ENCODE measurements at regions not wholly inside any gene's neighbourhood (a gene's known extent, or its start where the extent isn't known, plus 50 kb on each side); places are given as distances from the start of the nearest gene placed in this dataset.
A peak's percentile ranks its signal among the peaks of the same experiment; 100 is the strongest.

- ChIA-PET CTCF (interaction anchor here (0.6 kb wide), 1 partner anchor 206 kb away, joined by 3 read pairs; no protein-coding TSS in a partner anchor), POLR2A (ENCODE audit: unreplicated experiment) (interaction anchor here (0.6 to 0.7 kb wide), 3 partner anchors 12 to 149 kb away, joined by 4 to 5 read pairs (median 4); no protein-coding TSS in a partner anchor)
- H4K20me1 ChIP-seq (ENCODE audit: low read length) = no peaks in the 10 kb centered on the region
- no peaks in the 10 kb centered on the region for H3F3A ChIP-seq (ENCODE audit: low read length, unreplicated experiment)
- H3K9me2 ChIP-seq (replicated peaks; ENCODE audit: low read length) = no peaks in the 10 kb centered on the region
- H3K36me3 ChIP-seq (ENCODE audit: low read depth, low read length) = no peaks in the 10 kb centered on the region
- no peak overlapping the region for H3K27ac ChIP-seq (ENCODE audit: low read length)
- no peaks in the 10 kb centered on the region for H3K9me3 ChIP-seq (ENCODE audit: low read length)
- no peak overlapping the region for H2AFZ ChIP-seq (ENCODE audit: low read length)
- H3K4me3 ChIP-seq (ENCODE audit: low read length) = no peak overlapping the region
- BruUV-seq (replicated peaks) = no TSS peak
- no peaks in the 10 kb centered on the region for H3K27me3 ChIP-seq (ENCODE audit: low read length)
- H3K4me1 ChIP-seq (ENCODE audit: insufficient read depth, low read length) = peaks cover 32% of the 10 kb centered on the region
- no peak for DNase-seq
- H3K4me2 ChIP-seq (ENCODE audit: low read length) = peak overlapping the region; percentile 9; the same call in 1 of the 2 replicates
- no peak for TF ChIP-seq CTCF (conservative IDR thresholded peaks at IDR 0.05; ENCODE audit: low read depth, low read length)
- TF ChIP-seq EZH2phosphoT487 (IDR thresholded peaks at IDR 0.05; ENCODE audit: borderline replicate concordance, low read length) = no peak
- no peak for TF ChIP-seq EZH2 (IDR thresholded peaks at IDR 0.05; ENCODE audit: low read length, unreplicated experiment)
- ATAC-seq = no peak
- no peak overlapping the region for H3K9ac ChIP-seq (ENCODE audit: low read length)
- intact Hi-C loops (cut with micrococcal nuclease) = loop anchor here (5.0 kb wide), 1 partner anchor 231 kb away; no protein-coding TSS in a partner anchor
- no peaks in the 10 kb centered on the region for H3K79me2 ChIP-seq (ENCODE audit: low read length)
These were observed 88.2 kb upstream of the ABI3BP start for GRCh38 chr3:101081446-101081845.

- no peaks in the 10 kb centered on the region for H3F3A ChIP-seq (ENCODE audit: low read length, unreplicated experiment)
- no peaks in the 10 kb centered on the region for H3K9me3 ChIP-seq (ENCODE audit: low read length)
- H3K27me3 ChIP-seq (ENCODE audit: low read length) = no peaks in the 10 kb centered on the region
- no peak overlapping the region for H3K4me3 ChIP-seq (ENCODE audit: low read length)
- ChIA-PET CTCF (interaction anchor here (0.6 kb wide), 1 partner anchor 378 kb away, joined by 3 read pairs; no protein-coding TSS in a partner anchor), POLR2A (ENCODE audit: unreplicated experiment) (no interaction called here)
- H2AFZ ChIP-seq (ENCODE audit: low read length) = no peak overlapping the region
- H3K4me2 ChIP-seq (ENCODE audit: low read length) = 0 out of 2 replicates have a peak overlapping the region, but pooled peaks have one; percentile 0
- H3K79me2 ChIP-seq (ENCODE audit: low read length) = no peaks in the 10 kb centered on the region
- H3K36me3 ChIP-seq (ENCODE audit: low read depth, low read length) = no peaks in the 10 kb centered on the region
- H3K9ac ChIP-seq (ENCODE audit: low read length) = no peak overlapping the region
- BruUV-seq (replicated peaks) = no TSS peak
- intact Hi-C loops (cut with micrococcal nuclease) = no loop called here
- H4K20me1 ChIP-seq (ENCODE audit: low read length) = no peaks in the 10 kb centered on the region
- peak; percentile 58 for ATAC-seq
- DNase-seq = peak; percentile 64
- no peak overlapping the region for H3K27ac ChIP-seq (ENCODE audit: low read length)
- no peaks in the 10 kb centered on the region for H3K9me2 ChIP-seq (replicated peaks; ENCODE audit: low read length)
- no peak for TF ChIP-seq CTCF (conservative IDR thresholded peaks at IDR 0.05; ENCODE audit: low read depth, low read length)
- TF ChIP-seq EZH2phosphoT487 (IDR thresholded peaks at IDR 0.05; ENCODE audit: borderline replicate concordance, low read length) = no peak
- no peak for TF ChIP-seq EZH2 (IDR thresholded peaks at IDR 0.05; ENCODE audit: low read length, unreplicated experiment)
- peaks cover 40% of the 10 kb centered on the region for H3K4me1 ChIP-seq (ENCODE audit: insufficient read depth, low read length)
These were observed 84.3 kb upstream of the ABI3BP start for GRCh38 chr3:101077361-101078011.

GRCh38 chr3:101074518-101074917, 81.3 kb upstream of the ABI3BP start:
- ChIA-PET CTCF (no interaction called here), POLR2A (ENCODE audit: unreplicated experiment) (no interaction called here)
- no peaks in the 10 kb centered on the region for H3K36me3 ChIP-seq (ENCODE audit: low read depth, low read length)
- intact Hi-C loops (cut with micrococcal nuclease) = loop anchor here (5.0 kb wide), 1 partner anchor 37 kb away; no protein-coding TSS in a partner anchor
- BruUV-seq (replicated peaks) = no TSS peak
- H3K4me3 ChIP-seq (ENCODE audit: low read length) = no peak overlapping the region
- no peaks in the 10 kb centered on the region for H3K79me2 ChIP-seq (ENCODE audit: low read length)
- no peaks in the 10 kb centered on the region for H3K9me2 ChIP-seq (replicated peaks; ENCODE audit: low read length)
- H3K9ac ChIP-seq (ENCODE audit: low read length) = no peak overlapping the region
- DNase-seq (peak; percentile 39), ATAC-seq (no peak)
- H3K4me2 ChIP-seq (ENCODE audit: low read length) = no peak overlapping the region
- H2AFZ ChIP-seq (ENCODE audit: low read length) = no peak overlapping the region
- H3F3A ChIP-seq (ENCODE audit: low read length, unreplicated experiment) = no peaks in the 10 kb centered on the region
- H3K27me3 ChIP-seq (ENCODE audit: low read length) = no peaks in the 10 kb centered on the region
- no peaks in the 10 kb centered on the region for H3K9me3 ChIP-seq (ENCODE audit: low read length)
- H3K27ac ChIP-seq (ENCODE audit: low read length) = no peak overlapping the region
- TF ChIP-seq CTCF (conservative IDR thresholded peaks at IDR 0.05; ENCODE audit: low read depth, low read length) (no peak), EZH2phosphoT487 (IDR thresholded peaks at IDR 0.05; ENCODE audit: borderline replicate concordance, low read length) (no peak), EZH2 (IDR thresholded peaks at IDR 0.05; ENCODE audit: low read length, unreplicated experiment) (no peak)
- peaks cover 42% of the 10 kb centered on the region for H3K4me1 ChIP-seq (ENCODE audit: insufficient read depth, low read length)
- H4K20me1 ChIP-seq (ENCODE audit: low read length) = no peaks in the 10 kb centered on the region

Measured in PC-3 (cell line).